ENCODE measurements at regions not wholly inside any gene's neighbourhood (a gene's known extent, or its start where the extent isn't known, plus 50 kb on each side); places are given as distances from the start of the nearest gene placed in this dataset.

GRCh38 chrX:124529786-124530185 lies 183.4 kb downstream of the SH2D1A start:
- TF ChIP-seq, protein P1, sequence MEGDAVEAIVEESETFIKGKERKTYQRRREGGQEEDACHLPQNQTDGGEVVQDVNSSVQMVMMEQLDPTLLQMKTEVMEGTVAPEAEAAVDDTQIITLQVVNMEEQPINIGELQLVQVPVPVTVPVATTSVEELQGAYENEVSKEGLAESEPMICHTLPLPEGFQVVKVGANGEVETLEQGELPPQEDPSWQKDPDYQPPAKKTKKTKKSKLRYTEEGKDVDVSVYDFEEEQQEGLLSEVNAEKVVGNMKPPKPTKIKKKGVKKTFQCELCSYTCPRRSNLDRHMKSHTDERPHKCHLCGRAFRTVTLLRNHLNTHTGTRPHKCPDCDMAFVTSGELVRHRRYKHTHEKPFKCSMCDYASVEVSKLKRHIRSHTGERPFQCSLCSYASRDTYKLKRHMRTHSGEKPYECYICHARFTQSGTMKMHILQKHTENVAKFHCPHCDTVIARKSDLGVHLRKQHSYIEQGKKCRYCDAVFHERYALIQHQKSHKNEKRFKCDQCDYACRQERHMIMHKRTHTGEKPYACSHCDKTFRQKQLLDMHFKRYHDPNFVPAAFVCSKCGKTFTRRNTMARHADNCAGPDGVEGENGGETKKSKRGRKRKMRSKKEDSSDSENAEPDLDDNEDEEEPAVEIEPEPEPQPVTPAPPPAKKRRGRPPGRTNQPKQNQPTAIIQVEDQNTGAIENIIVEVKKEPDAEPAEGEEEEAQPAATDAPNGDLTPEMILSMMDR (IDR thresholded peaks at IDR 0.05; ENCODE audit: insufficient read depth, low read length, severe bottlenecking) = no peak
- Histone ChIP-seq H3K4me3 (ENCODE audit: low read depth, low read length) (no peak overlapping the region), H3K36me3 (ENCODE audit: control insufficient read depth, insufficient read depth, low read length) (no peaks in the 10 kb centered on the region), H3K27me3 (ENCODE audit: control insufficient read depth, insufficient read depth, low read length) (no peaks in the 10 kb centered on the region)
- FAIRE-seq (no peak), DNase-seq (ENCODE audit: low read depth) (peak; percentile 65)

DNA sequence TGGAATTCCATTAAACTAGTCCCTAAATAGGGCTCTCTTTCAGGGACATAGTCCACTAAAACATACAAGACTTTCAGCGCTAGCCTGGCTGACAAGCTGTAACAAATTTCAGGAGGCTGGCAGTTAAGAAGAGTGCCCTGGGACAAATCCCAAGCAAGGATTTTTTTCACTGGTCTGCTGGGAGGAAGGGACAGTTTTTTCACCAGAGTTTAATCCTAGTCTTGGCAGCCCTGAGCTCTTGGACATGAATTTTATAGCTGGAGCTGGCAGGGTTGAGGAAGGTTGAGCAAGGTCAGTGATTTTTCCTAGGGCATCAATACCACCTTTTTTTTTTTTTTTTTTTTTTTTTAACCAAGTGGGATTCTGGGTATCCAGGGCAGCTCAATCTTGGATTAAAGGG lies 184.4 kb downstream of the SH2D1A start:
- no peak for DNase-seq (ENCODE audit: low read depth)
- no peaks in the 10 kb centered on the region for H3K36me3 ChIP-seq (ENCODE audit: control insufficient read depth, insufficient read depth, low read length)
- H3K27me3 ChIP-seq (ENCODE audit: control insufficient read depth, insufficient read depth, low read length) = no peaks in the 10 kb centered on the region
- no peak overlapping the region for H3K4me3 ChIP-seq (ENCODE audit: low read depth, low read length)
- FAIRE-seq = no peak
- TF ChIP-seq, protein P1 (IDR thresholded peaks at IDR 0.05; ENCODE audit: insufficient read depth, low read length, severe bottlenecking) = no peak

DNA sequence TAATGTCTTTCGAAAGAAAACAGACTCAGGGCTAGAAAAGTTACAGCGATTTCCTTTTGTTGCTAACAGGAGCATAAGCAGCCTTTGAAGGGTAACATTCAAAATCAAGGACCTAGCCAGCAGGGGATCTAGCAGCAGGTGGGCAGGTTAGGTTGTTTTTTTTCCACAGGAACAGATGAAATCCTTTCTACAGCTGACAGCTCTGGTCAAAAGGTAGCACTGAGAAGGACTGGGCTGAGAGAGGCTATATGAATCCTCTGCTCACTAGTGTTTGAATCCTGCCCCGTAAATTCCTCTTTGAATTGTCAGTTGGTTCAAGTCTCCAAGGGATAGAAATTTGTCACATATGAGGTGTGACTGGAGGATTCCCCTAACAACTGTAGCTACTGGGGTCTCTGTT lies 188.2 kb downstream of the SH2D1A start:
- FAIRE-seq = no peak
- H3K27me3 ChIP-seq (ENCODE audit: control insufficient read depth, insufficient read depth, low read length) = no peaks in the 10 kb centered on the region
- no peak for DNase-seq (ENCODE audit: low read depth)
- H3K36me3 ChIP-seq (ENCODE audit: control insufficient read depth, insufficient read depth, low read length) = no peaks in the 10 kb centered on the region
- TF ChIP-seq, protein P1 (IDR thresholded peaks at IDR 0.05; ENCODE audit: insufficient read depth, low read length, severe bottlenecking) = no peak
- H3K4me3 ChIP-seq (ENCODE audit: low read depth, low read length) = no peak overlapping the region

DNA sequence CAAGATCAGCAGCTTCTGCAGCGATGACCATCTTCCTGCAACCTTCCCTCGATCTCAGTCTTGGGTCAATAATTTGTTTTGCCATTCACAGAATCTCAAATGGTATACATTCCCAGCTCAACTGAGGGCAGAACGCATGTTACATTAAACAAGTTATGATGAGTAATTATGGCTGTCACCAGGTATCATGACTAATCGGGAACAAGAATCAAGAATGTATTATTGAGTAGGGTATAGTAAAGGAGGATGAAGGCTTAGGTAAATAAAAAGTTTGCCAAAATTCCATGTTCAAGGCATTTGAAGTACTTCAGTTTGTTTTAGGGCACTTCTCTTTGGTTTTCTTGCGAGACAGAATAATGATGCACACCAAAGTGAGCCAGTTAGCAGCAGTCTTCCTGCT lies 194.1 kb downstream of the SH2D1A start:
- no peak for FAIRE-seq

GRCh38 chrX:124548571-124548970 lies 202.2 kb downstream of the SH2D1A start:
- H3K27me3 ChIP-seq (ENCODE audit: control insufficient read depth, insufficient read depth, low read length) = no peaks in the 10 kb centered on the region
- TF ChIP-seq, protein P1 (IDR thresholded peaks at IDR 0.05; ENCODE audit: insufficient read depth, low read length, severe bottlenecking) = no peak
- DNase-seq (ENCODE audit: low read depth) (no peak), FAIRE-seq (no peak)
- H3K36me3 ChIP-seq (ENCODE audit: control insufficient read depth, insufficient read depth, low read length) = no peaks in the 10 kb centered on the region
- no peak overlapping the region for H3K4me3 ChIP-seq (ENCODE audit: low read depth, low read length)

More for the DNA sequence above, 194.1 kb downstream of the SH2D1A start:
- peak; percentile 74 for DNase-seq (ENCODE audit: low read depth)
- Histone ChIP-seq H3K27me3 (ENCODE audit: control insufficient read depth, insufficient read depth, low read length) (no peaks in the 10 kb centered on the region), H3K4me3 (ENCODE audit: low read depth, low read length) (no peak overlapping the region), H3K36me3 (ENCODE audit: control insufficient read depth, insufficient read depth, low read length) (no peaks in the 10 kb centered on the region)
- TF ChIP-seq, protein P1 (IDR thresholded peaks at IDR 0.05; ENCODE audit: insufficient read depth, low read length, severe bottlenecking) = no peak

GRCh38 chrX:124555036-124555595 lies 208.8 kb downstream of the SH2D1A start:
- DNase-seq (ENCODE audit: low read depth) = peak; percentile 93
- TF ChIP-seq, protein P1 (IDR thresholded peaks at IDR 0.05; ENCODE audit: insufficient read depth, low read length, severe bottlenecking) = no peak
- no peak for FAIRE-seq
- H3K36me3 ChIP-seq (ENCODE audit: control insufficient read depth, insufficient read depth, low read length) = no peaks in the 10 kb centered on the region
- no peaks in the 10 kb centered on the region for H3K27me3 ChIP-seq (ENCODE audit: control insufficient read depth, insufficient read depth, low read length)
- H3K4me3 ChIP-seq (ENCODE audit: low read depth, low read length) = no peak overlapping the region

All from bronchial epithelial cell (primary cell).